ENCODE measurements at regions not wholly inside any gene's neighbourhood (a gene's known extent, or its start where the extent isn't known, plus 50 kb on each side); places are given as distances from the start of the nearest gene placed in this dataset.

- ATAC-seq (ENCODE audit: insufficient number of reproducible peaks, low FRiP score, low read depth) = no peak
- H3K27ac ChIP-seq = no peak overlapping the region
Observed at GRCh38 chr10:77707570-77707969, 70.0 kb upstream of the KCNMA1 start.

GRCh38 chr10:77702166-77702565 lies 64.6 kb upstream of the KCNMA1 start:
- Histone ChIP-seq H3K27ac (no peak overlapping the region), H3K4me3 (no peak overlapping the region), H3K36me3 (no peaks in the 10 kb centered on the region), H3K27me3 (replicated peaks; ENCODE audit: insufficient read depth) (no peaks in the 10 kb centered on the region), H3K4me1 (ENCODE audit: control insufficient read depth in 1 of 2, low read depth in 2 of 2) (no peaks in the 10 kb centered on the region), H3K9me3 (no peaks in the 10 kb centered on the region)
- no peak for TF ChIP-seq CTCF (IDR thresholded peaks at IDR 0.05)
- ATAC-seq (ENCODE audit: insufficient number of reproducible peaks, low FRiP score, low read depth) (no peak), DNase-seq (ENCODE audit: low spot score) (no peak)

More at GRCh38 chr10:77707570-77707969, 70.0 kb upstream of the KCNMA1 start:
- no peak for DNase-seq (ENCODE audit: low spot score)
- no peaks in the 10 kb centered on the region for H3K36me3 ChIP-seq
- peaks cover 0 to 12% of the 10 kb centered on the region in 2 donors for H3K4me1 ChIP-seq (ENCODE audit: control insufficient read depth in 1 of 2, low read depth in 2 of 2)
- H3K9me3 ChIP-seq = no peaks in the 10 kb centered on the region
- TF ChIP-seq CTCF (IDR thresholded peaks at IDR 0.05) = no peak
- no peak overlapping the region for H3K4me3 ChIP-seq
- H3K27me3 ChIP-seq (replicated peaks; ENCODE audit: insufficient read depth) = no peaks in the 10 kb centered on the region

GRCh38 chr10:77700086-77700485 lies 62.5 kb upstream of the KCNMA1 start:
- TF ChIP-seq CTCF (IDR thresholded peaks at IDR 0.05) = no peak
- no peak for DNase-seq (ENCODE audit: low spot score)
- Histone ChIP-seq H3K4me1 (ENCODE audit: control insufficient read depth in 1 of 2, low read depth in 2 of 2) (no peaks in the 10 kb centered on the region), H3K27me3 (replicated peaks; ENCODE audit: insufficient read depth) (no peaks in the 10 kb centered on the region), H3K27ac (no peak overlapping the region), H3K36me3 (no peaks in the 10 kb centered on the region), H3K4me3 (no peak overlapping the region), H3K9me3 (no peaks in the 10 kb centered on the region)
- no peak for ATAC-seq (ENCODE audit: insufficient number of reproducible peaks, low FRiP score, low read depth)

GRCh38 chr10:77699080-77699645 lies 61.6 kb upstream of the KCNMA1 start:
- no peak overlapping the region for H3K4me3 ChIP-seq
- no peak overlapping the region for H3K27ac ChIP-seq
- H3K27me3 ChIP-seq (replicated peaks; ENCODE audit: insufficient read depth) = no peaks in the 10 kb centered on the region
- ATAC-seq (ENCODE audit: insufficient number of reproducible peaks, low FRiP score, low read depth) (no peak), DNase-seq (ENCODE audit: low spot score) (no peak)
- H3K9me3 ChIP-seq = no peaks in the 10 kb centered on the region
- no peaks in the 10 kb centered on the region for H3K36me3 ChIP-seq
- no peak for TF ChIP-seq CTCF (IDR thresholded peaks at IDR 0.05)
- H3K4me1 ChIP-seq (ENCODE audit: control insufficient read depth in 1 of 2, low read depth in 2 of 2) = no peaks in the 10 kb centered on the region

- TF ChIP-seq CTCF (IDR thresholded peaks at IDR 0.05) = no peak
- Histone ChIP-seq H3K27ac (no peak overlapping the region), H3K4me3 (no peak overlapping the region), H3K36me3 (no peaks in the 10 kb centered on the region), H3K9me3 (no peaks in the 10 kb centered on the region), H3K27me3 (replicated peaks; ENCODE audit: insufficient read depth) (no peaks in the 10 kb centered on the region), H3K4me1 (ENCODE audit: control insufficient read depth in 1 of 2, low read depth in 2 of 2) (no peaks in the 10 kb centered on the region)
- DNase-seq (ENCODE audit: low spot score) (no peak), ATAC-seq (ENCODE audit: insufficient number of reproducible peaks, low FRiP score, low read depth) (no peak)
Observed at GRCh38 chr10:77698267-77698931, 60.8 kb upstream of the KCNMA1 start.

Data from thoracic aorta (tissue), 2 donors.